ENCODE measurements at regions not wholly inside any gene's neighbourhood (a gene's known extent, or its start where the extent isn't known, plus 50 kb on each side); places are given as distances from the start of the nearest gene placed in this dataset.

DNA sequence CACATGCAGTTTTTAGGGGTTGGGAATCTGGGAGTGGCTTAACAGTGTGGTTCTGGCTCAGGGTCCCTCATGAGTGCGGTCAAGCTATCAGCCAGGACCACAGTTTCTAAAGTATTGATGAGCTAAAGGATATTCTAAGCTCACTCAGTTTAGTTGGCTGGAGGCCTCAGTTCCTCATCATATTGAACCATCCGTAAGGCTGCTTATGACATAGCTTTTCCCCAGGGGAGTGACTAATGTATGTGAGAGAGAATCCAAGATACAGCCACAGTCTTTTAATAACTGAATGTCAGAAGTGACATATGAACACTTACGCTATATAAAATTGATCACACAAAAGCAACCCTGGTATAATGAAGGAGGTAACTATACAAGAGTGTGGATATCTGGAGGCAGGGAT lies 245.3 kb downstream of the POLR1F start:
- TF ChIP-seq CTCF (IDR thresholded peaks at IDR 0.05) (no peak), POLR2AphosphoS5 (IDR thresholded peaks at IDR 0.05) (no peak), POLR2A (IDR thresholded peaks at IDR 0.05) (no peak), EP300 (IDR thresholded peaks at IDR 0.05) (no peak)
